ENCODE measurements at regions not wholly inside any gene's neighbourhood (a gene's known extent, or its start where the extent isn't known, plus 50 kb on each side); places are given as distances from the start of the nearest gene placed in this dataset.

DNA sequence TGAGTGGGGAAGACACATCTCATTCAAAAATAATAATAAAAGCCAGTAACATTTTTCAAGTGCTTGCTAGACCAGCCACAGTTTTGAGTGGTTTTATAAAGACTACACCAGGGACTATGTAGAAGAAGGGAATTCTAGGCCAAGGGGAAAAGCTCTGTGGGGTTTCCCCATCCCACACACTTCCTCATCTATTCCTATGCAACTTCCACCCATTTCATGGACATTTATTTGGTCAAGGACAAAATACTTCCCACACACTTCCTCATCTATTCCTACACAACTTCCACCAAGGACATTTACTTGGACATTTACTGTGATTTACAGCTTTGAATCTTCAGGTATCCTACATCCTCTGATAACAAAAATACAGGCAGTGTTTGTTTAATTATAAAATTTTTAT is 86.5 kb upstream of the KLF3 start:
- TF ChIP-seq, protein P1, sequence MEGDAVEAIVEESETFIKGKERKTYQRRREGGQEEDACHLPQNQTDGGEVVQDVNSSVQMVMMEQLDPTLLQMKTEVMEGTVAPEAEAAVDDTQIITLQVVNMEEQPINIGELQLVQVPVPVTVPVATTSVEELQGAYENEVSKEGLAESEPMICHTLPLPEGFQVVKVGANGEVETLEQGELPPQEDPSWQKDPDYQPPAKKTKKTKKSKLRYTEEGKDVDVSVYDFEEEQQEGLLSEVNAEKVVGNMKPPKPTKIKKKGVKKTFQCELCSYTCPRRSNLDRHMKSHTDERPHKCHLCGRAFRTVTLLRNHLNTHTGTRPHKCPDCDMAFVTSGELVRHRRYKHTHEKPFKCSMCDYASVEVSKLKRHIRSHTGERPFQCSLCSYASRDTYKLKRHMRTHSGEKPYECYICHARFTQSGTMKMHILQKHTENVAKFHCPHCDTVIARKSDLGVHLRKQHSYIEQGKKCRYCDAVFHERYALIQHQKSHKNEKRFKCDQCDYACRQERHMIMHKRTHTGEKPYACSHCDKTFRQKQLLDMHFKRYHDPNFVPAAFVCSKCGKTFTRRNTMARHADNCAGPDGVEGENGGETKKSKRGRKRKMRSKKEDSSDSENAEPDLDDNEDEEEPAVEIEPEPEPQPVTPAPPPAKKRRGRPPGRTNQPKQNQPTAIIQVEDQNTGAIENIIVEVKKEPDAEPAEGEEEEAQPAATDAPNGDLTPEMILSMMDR (IDR thresholded peaks at IDR 0.05 in 2 of 3, conservative IDR thresholded peaks at IDR 0.05 in 1 of 3; ENCODE audit: insufficient read depth in 2 of 3, low read depth in 1 of 3, low read length in 3 of 3): no peak
- no peak for TF ChIP-seq FOXA1 (IDR thresholded peaks at IDR 0.05; ENCODE audit: borderline replicate concordance)
- TF ChIP-seq ESRRA (IDR thresholded peaks at IDR 0.05; ENCODE audit: borderline replicate concordance, low read depth): no peak
- TF ChIP-seq YY1 (IDR thresholded peaks at IDR 0.05; ENCODE audit: borderline replicate concordance in 1 of 3, control insufficient read depth in 1 of 3, extremely low read depth in 1 of 3, insufficient read depth in 3 of 3, insufficient read length in 1 of 3, insufficient replicate concordance in 2 of 3, low read depth in 1 of 3, low read length in 2 of 3): no peak
- TF ChIP-seq, protein P2, sequence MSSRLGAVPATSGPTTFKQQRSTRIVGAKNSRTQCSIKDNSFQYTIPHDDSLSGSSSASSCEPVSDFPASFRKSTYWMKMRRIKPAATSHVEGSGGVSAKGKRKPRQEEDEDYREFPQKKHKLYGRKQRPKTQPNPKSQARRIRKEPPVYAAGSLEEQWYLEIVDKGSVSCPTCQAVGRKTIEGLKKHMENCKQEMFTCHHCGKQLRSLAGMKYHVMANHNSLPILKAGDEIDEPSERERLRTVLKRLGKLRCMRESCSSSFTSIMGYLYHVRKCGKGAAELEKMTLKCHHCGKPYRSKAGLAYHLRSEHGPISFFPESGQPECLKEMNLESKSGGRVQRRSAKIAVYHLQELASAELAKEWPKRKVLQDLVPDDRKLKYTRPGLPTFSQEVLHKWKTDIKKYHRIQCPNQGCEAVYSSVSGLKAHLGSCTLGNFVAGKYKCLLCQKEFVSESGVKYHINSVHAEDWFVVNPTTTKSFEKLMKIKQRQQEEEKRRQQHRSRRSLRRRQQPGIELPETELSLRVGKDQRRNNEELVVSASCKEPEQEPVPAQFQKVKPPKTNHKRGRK (tag; IDR thresholded peaks at IDR 0.05): no peak
- TF ChIP-seq MEF2D (tag; conservative IDR thresholded peaks at IDR 0.05; ENCODE audit: low read depth): no peak
- TF ChIP-seq EGR1 (conservative IDR thresholded peaks at IDR 0.05): no peak
- TF ChIP-seq HIVEP1 (CRISPR knock-in tag; IDR thresholded peaks at IDR 0.05): no peak
- TF ChIP-seq FUS (optimal IDR thresholded peaks at IDR 0.05; ENCODE audit: low read depth, low read length): no peak
- TF ChIP-seq NCOA1 (IDR thresholded peaks at IDR 0.05; ENCODE audit: low read depth): no peak
- TF ChIP-seq HNRNPUL1 (IDR thresholded peaks at IDR 0.05; ENCODE audit: low read length): no peak
- no peak for TF ChIP-seq CBFA2T2 (conservative IDR thresholded peaks at IDR 0.05)

Data from K562 (cell line).